ENCODE measurements at regions not wholly inside any gene's neighbourhood (a gene's known extent, or its start where the extent isn't known, plus 50 kb on each side); places are given as distances from the start of the nearest gene placed in this dataset.

DNA sequence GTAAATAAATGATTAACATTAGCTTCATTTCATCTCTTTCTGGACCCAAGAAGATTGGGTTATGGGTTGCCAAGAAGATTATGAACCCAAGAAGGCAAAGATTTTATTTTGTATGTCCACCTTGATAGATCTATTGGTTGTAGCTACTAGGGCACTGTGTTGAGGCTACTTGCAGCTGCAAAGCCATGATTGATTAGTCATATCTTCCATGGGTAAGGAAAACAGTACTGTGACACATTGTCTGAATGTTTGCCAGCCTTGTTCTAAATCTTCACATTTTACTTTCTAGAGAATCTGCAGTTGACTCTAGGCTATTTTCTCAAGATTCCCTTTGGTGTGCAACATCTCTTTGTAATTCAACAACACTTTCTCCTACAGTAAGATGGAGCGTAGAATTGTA, 229.2 kb upstream of the KCNH8 start:
- no peaks in the 10 kb centered on the region for H3K36me3 ChIP-seq
- no peak overlapping the region for H3K4me3 ChIP-seq
- no peak overlapping the region for H3K27ac ChIP-seq
- intact Hi-C loops (cut with DNase I; ENCODE audit: low total_unique reads): no loop called here
- no peaks in the 10 kb centered on the region for H3K27me3 ChIP-seq (replicated peaks in 1 of 7)
- no peak for TF ChIP-seq POLR2AphosphoS5 (IDR thresholded peaks at IDR 0.05)
- TF ChIP-seq POLR2A (IDR thresholded peaks at IDR 0.05): no peak
- TF ChIP-seq, protein P1, sequence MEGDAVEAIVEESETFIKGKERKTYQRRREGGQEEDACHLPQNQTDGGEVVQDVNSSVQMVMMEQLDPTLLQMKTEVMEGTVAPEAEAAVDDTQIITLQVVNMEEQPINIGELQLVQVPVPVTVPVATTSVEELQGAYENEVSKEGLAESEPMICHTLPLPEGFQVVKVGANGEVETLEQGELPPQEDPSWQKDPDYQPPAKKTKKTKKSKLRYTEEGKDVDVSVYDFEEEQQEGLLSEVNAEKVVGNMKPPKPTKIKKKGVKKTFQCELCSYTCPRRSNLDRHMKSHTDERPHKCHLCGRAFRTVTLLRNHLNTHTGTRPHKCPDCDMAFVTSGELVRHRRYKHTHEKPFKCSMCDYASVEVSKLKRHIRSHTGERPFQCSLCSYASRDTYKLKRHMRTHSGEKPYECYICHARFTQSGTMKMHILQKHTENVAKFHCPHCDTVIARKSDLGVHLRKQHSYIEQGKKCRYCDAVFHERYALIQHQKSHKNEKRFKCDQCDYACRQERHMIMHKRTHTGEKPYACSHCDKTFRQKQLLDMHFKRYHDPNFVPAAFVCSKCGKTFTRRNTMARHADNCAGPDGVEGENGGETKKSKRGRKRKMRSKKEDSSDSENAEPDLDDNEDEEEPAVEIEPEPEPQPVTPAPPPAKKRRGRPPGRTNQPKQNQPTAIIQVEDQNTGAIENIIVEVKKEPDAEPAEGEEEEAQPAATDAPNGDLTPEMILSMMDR (IDR thresholded peaks at IDR 0.05 in 8 of 11, conservative IDR thresholded peaks at IDR 0.05 in 3 of 11): no peak
- WGBS, 5 donors: 70 to 91% (median 78%) methylated on average over 1 of the region's 1 CpG
- no peaks in the 10 kb centered on the region for H3K4me1 ChIP-seq
- DNase-seq: no peak
- H3K9me3 ChIP-seq: peaks cover 0 to 15% (median 6%) of the 10 kb centered on the region in 8 donors

DNA sequence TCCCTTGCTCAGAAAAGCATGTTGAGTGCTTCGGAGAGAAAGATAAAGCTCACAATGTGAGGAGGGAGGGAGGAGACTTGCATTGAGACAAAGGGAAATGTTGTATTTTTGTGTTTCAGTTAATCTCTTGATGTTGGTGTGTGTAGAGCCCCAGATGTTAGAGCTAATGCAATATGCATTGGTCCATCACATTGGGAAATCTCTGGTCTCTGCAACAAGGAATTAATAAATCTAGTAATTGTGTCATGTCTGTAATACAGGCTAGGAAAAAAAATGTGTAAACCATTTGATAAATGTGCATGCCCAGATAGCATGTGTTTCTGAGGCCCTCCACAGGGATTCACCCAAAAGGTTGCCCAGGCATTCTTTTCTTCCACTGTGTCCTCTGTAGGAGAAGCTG, 230.4 kb upstream of the KCNH8 start:
- H3K4me3 ChIP-seq: no peak overlapping the region
- TF ChIP-seq POLR2A (IDR thresholded peaks at IDR 0.05): no peak
- TF ChIP-seq, protein P1 (IDR thresholded peaks at IDR 0.05 in 8 of 11, conservative IDR thresholded peaks at IDR 0.05 in 3 of 11): no peak
- TF ChIP-seq POLR2AphosphoS5 (IDR thresholded peaks at IDR 0.05): no peak
- intact Hi-C loops (cut with DNase I; ENCODE audit: low total_unique reads): no loop called here
- WGBS, 5 donors: 59 to 93% (median 75%) methylated on average over 1 of the region's 1 CpG
- no peaks in the 10 kb centered on the region for H3K4me1 ChIP-seq
- peaks cover 0 to 9% (median 3%) of the 10 kb centered on the region in 8 donors for H3K9me3 ChIP-seq
- no peaks in the 10 kb centered on the region for H3K27me3 ChIP-seq (replicated peaks in 1 of 7)
- H3K27ac ChIP-seq: no peak overlapping the region
- no peaks in the 10 kb centered on the region for H3K36me3 ChIP-seq
- DNase-seq: no peak

DNA sequence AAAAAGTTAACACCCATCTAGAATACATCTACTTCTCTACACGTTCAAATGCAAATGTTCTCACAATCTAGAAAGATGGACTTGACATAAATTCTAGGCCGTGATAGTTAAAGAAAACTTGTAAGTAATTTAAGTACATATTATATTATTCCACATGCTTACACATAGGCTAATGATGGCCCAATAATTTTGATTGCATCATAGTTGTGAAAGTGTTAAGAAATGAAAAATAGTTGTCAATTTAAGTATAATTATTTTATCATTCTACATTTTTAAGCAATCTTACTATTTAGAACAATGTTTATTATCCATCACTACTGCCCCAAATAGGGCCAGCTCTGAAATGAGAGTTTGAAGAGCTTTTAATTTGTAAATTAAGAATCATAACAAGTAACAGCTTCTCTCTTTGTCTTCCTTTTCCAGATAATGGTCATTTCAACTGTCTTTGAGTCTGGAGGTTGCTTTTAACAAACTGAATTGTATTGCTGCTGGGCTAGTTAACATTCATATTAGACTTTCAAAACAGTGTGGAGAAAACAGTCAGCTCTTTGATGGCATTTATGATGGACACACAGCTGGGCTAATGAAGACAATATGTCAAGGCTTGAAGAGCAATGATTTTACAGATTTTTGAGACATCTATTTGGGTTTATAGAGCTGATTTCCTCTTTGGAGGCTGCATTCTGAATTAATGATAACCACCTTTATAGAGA, 246.1 kb upstream of the KCNH8 start:
- Histone ChIP-seq H3K9me3 (no peaks in the 10 kb centered on the region), H3K36me3 (no peaks in the 10 kb centered on the region), H3K27ac (no peak overlapping the region), H3K4me3 (no peak overlapping the region), H3K27me3 (replicated peaks in 1 of 7) (no peaks in the 10 kb centered on the region), H3K4me1 (peaks cover 0 to 12% (median 0%) of the 10 kb centered on the region in 6 donors)
- intact Hi-C loops (cut with DNase I; ENCODE audit: low total_unique reads): no loop called here
- DNase-seq: no peak
- 75 to 86% (median 80%) methylated on average over 2 of the region's 2 CpGs for WGBS, 5 donors
- TF ChIP-seq POLR2A (IDR thresholded peaks at IDR 0.05): no peak
- no peak for TF ChIP-seq POLR2AphosphoS5 (IDR thresholded peaks at IDR 0.05)
- TF ChIP-seq, protein P1 (IDR thresholded peaks at IDR 0.05 in 8 of 11, conservative IDR thresholded peaks at IDR 0.05 in 3 of 11): no peak

DNA sequence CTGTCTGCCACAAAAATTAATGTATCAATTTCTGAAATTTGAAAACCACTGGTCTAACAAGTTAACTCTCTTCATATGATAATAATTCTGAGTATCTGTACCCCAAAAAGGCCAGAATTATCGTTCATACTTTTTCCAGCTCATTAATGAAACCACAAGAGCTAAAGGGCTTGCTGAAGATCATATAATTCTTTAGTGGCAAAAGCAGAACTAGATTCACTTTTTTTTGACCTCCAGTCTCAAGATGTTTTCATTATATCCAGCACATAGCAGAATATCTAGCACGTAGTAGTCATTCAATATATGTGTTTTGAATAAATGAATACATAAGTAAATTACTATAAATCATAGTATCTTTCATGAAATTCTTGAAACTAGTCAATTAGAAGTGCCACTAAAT, 246.7 kb upstream of the KCNH8 start:
- TF ChIP-seq POLR2A (IDR thresholded peaks at IDR 0.05) (no peak), POLR2AphosphoS5 (IDR thresholded peaks at IDR 0.05) (no peak)
- TF ChIP-seq, protein P1 (IDR thresholded peaks at IDR 0.05 in 8 of 11, conservative IDR thresholded peaks at IDR 0.05 in 3 of 11): no peak
- Histone ChIP-seq H3K4me3 (no peak overlapping the region), H3K36me3 (no peaks in the 10 kb centered on the region), H3K4me1 (peaks cover 0 to 12% (median 0%) of the 10 kb centered on the region in 6 donors), H3K27ac (no peak overlapping the region), H3K9me3 (no peaks in the 10 kb centered on the region), H3K27me3 (replicated peaks in 1 of 7) (no peaks in the 10 kb centered on the region)
- 17 to 37% (median 28%) methylated on average over 2 of the region's 2 CpGs for WGBS, 5 donors
- DNase-seq: no peak
- intact Hi-C loops (cut with DNase I; ENCODE audit: low total_unique reads): no loop called here

Measured in spleen (tissue), 11 donors.